Activated naive CD8-positive, alpha-beta T cell (primary cell): ENCODE measurements at regions not wholly inside any gene's neighbourhood (a gene's known extent, or its start where the extent isn't known, plus 50 kb on each side); places are given as distances from the start of the nearest gene placed in this dataset.

ENCODE experiments used
- H3K27ac Mint-ChIP-seq: one replicate; pipeline ENCODE4 v1.8.0; 2021; ENCODE audit warnings: mixed read lengths
- H3K27me3 Mint-ChIP-seq: one replicate; pipeline ENCODE4 v1.8.0; 2021; ENCODE audit warnings: mixed read lengths
- H3K36me3 Mint-ChIP-seq: one replicate; pipeline ENCODE4 v1.8.0; 2021; ENCODE audit warnings: mixed read lengths
- H3K4me1 Mint-ChIP-seq: one replicate; pipeline ENCODE4 v1.8.0; 2021; ENCODE audit warnings: low read depth, mixed read lengths
- H3K4me3 Mint-ChIP-seq: one replicate; pipeline ENCODE4 v1.8.0; 2021; ENCODE audit warnings: mild to moderate bottlenecking, mixed read lengths
- H3K9me3 Mint-ChIP-seq: one replicate; pipeline ENCODE4 v1.8.0; 2021; ENCODE audit warnings: low read depth, mixed read lengths

DNA sequence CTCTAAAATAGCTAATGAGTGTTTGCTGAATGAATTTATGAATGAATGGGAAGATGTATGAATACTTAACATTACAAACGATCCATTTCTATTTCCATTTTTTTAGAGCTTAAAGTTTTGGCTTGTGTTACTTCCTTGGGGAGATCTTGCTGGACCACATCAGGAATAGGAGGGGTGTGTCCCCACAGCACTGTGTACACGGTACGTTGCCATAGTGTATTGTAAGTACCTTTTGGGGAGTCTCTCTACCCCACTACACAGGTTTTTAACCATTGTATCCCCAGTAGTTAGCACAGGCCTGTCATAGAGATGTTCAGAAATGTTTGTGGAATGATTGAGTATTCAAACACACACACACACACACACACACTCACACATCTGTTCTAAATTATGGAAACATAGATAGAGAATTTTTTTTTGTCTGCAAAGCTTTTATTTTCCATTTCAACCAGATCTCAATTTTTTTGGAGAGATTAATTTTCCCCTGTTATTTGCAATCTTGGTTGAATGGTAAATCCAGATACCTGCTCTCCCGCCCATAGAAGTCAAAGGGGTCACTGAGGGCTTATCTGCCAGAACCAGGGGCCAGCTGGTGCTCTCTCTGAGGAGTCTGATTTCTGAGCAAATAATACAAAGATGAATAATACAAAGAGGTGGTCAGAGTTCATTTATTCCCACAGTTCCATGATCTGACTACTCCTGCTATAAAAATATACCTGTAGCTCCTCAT, 471.0 kb downstream of the INSC start:
- Mint-ChIP-seq H3K9me3 (no peaks in the 10 kb centered on the region), H3K27me3 (no peaks in the 10 kb centered on the region), H3K4me3 (no peak overlapping the region), H3K27ac (no peak overlapping the region), H3K4me1 (no peaks in the 10 kb centered on the region), H3K36me3 (no peaks in the 10 kb centered on the region)

DNA sequence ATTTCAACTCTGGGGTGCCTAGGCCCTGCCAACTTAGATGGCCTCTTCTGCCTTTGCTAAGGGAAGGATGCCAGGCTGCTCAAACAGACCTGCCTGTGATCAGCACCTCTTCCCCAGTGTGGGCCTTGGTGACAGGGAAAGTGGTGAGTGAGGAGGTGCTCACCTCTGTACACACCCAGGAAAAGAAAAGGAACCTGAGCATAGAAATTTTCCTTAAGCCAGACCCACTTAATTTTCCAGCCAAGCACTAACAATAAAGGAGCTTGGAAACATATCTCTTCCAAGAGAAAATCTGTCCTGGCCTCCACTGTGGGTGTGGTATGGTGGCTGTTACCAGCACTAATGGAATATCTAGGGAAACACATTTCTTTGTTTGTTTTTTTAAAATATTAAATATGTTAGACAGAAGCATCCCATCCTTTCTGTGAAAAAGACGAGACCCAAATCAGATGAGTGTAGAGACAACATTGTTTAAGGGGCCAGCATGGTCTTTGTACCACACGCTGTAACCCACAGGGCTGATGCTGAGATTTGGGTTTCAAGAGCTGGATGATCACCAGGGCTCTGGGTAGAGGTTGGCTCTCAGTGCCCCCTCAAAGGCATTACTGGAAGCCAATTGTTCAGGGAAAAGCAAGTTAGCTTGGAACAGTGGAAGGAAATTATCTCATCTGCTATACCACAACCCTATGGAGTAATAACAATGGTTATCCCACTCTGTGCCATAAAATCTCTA, 472.2 kb downstream of the INSC start:
- H3K36me3 Mint-ChIP-seq, result no peaks in the 10 kb centered on the region
- no peaks in the 10 kb centered on the region for H3K9me3 Mint-ChIP-seq
- no peak overlapping the region for H3K4me3 Mint-ChIP-seq
- peaks cover 2% of the 10 kb centered on the region for H3K27me3 Mint-ChIP-seq
- H3K4me1 Mint-ChIP-seq, result no peaks in the 10 kb centered on the region
- no peak overlapping the region for H3K27ac Mint-ChIP-seq

- Mint-ChIP-seq H3K27me3 (peaks cover 2% of the 10 kb centered on the region), H3K27ac (no peak overlapping the region), H3K36me3 (no peaks in the 10 kb centered on the region), H3K4me1 (no peaks in the 10 kb centered on the region), H3K9me3 (no peaks in the 10 kb centered on the region), H3K4me3 (no peak overlapping the region)
Measured at GRCh38 chr11:15589070-15589626, 474.4 kb downstream of the INSC start.

DNA sequence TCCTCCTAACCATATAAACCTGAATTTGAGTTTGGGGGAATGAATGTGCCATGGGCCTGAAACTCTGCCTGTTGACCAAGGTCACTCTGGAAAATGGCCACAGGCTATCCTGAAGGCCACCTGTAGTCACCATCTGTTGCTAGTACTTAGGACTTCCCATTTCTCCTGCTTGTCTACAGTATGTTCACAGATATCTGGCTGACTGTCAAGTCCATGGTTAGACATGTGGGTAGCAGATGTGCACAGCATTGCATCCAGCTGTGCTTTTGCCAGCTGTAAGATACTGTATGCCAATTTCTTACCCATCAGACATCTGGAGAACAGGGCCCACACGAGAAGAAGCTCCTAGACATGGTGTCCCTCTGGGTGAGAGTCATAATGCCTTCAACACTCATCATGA, 475.4 kb downstream of the INSC start:
- Mint-ChIP-seq H3K27me3 (peaks cover 5% of the 10 kb centered on the region), H3K9me3 (no peaks in the 10 kb centered on the region), H3K4me1 (no peaks in the 10 kb centered on the region), H3K36me3 (no peaks in the 10 kb centered on the region), H3K27ac (no peak overlapping the region), H3K4me3 (no peak overlapping the region)

- H3K4me3 Mint-ChIP-seq, result no peak overlapping the region
- H3K27me3 Mint-ChIP-seq, result peaks cover 5% of the 10 kb centered on the region
Measured at GRCh38 chr11:15591112-15591537, 476.4 kb downstream of the INSC start.

DNA sequence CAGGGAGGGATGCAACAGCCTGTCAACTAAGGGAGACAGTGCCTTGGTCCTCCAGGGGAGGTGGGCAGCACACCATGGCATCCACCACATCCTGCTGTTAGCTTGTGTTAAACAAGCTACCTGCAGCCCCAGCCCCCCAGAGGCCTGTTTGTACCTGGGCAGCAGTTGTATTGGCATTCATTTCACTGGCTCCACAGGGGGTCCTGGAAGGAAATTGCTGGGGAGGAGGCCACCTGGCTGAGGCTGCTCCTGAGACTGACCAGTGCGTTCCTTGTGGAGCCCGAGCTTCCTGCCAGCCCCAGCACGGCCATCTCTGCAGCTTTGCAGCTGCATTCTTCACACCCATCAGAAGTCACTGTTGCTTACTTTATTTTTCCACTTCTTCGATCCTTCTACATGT, 479.9 kb downstream of the INSC start:
- no peaks in the 10 kb centered on the region for H3K9me3 Mint-ChIP-seq
- H3K36me3 Mint-ChIP-seq, result no peaks in the 10 kb centered on the region
- H3K4me3 Mint-ChIP-seq, result no peak overlapping the region
- peaks cover 5% of the 10 kb centered on the region for H3K27me3 Mint-ChIP-seq
- H3K4me1 Mint-ChIP-seq, result no peaks in the 10 kb centered on the region
- no peak overlapping the region for H3K27ac Mint-ChIP-seq

More at GRCh38 chr11:15591112-15591537, 476.4 kb downstream of the INSC start:
- no peaks in the 10 kb centered on the region for H3K9me3 Mint-ChIP-seq
- H3K36me3 Mint-ChIP-seq, result no peaks in the 10 kb centered on the region
- no peak overlapping the region for H3K27ac Mint-ChIP-seq
- no peaks in the 10 kb centered on the region for H3K4me1 Mint-ChIP-seq

DNA sequence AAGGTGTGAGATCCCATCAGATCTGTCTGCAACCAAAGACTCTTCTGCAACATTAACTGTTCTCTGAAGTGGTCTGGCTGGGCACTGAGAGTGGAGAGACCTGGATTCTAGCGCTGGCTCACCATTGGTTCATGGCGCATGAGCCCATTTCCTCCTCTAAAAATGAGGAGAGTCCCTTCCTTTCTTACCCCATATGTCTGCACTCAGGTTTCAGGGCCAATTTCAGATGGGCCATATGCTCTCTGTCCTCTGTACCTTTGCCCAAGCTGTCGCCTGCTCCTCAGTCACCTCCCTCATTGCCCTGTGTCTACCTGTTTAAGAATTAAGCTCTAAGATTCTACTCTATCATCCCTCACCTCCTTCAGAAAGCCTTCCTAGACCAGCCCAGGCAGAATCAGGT, 484.7 kb downstream of the INSC start:
- H3K4me1 Mint-ChIP-seq, result no peaks in the 10 kb centered on the region
- H3K27ac Mint-ChIP-seq, result no peak overlapping the region
- no peaks in the 10 kb centered on the region for H3K9me3 Mint-ChIP-seq
- peaks cover 2% of the 10 kb centered on the region for H3K27me3 Mint-ChIP-seq
- H3K4me3 Mint-ChIP-seq, result no peak overlapping the region
- no peaks in the 10 kb centered on the region for H3K36me3 Mint-ChIP-seq

DNA sequence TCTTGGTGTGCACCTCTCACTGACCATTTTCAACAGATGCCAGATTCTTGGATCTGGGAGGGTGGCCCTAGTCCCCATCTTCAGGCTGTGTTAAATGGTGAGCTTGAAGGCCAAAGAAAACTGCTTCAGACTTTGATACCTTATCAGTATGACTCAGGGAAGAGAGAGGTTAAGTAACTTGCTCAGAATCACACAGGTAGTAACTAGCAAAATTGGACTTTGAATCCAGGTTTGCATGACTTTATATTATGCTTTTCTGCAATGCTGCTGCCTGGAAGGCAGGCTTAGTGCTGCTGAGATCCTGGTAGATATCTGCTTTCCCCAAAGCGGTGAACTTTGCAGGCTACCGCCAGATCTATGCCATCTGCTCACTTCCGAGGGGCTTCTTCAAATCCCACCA, 487.3 kb downstream of the INSC start:
- no peaks in the 10 kb centered on the region for H3K27me3 Mint-ChIP-seq
- no peaks in the 10 kb centered on the region for H3K36me3 Mint-ChIP-seq
- no peaks in the 10 kb centered on the region for H3K4me1 Mint-ChIP-seq

DNA sequence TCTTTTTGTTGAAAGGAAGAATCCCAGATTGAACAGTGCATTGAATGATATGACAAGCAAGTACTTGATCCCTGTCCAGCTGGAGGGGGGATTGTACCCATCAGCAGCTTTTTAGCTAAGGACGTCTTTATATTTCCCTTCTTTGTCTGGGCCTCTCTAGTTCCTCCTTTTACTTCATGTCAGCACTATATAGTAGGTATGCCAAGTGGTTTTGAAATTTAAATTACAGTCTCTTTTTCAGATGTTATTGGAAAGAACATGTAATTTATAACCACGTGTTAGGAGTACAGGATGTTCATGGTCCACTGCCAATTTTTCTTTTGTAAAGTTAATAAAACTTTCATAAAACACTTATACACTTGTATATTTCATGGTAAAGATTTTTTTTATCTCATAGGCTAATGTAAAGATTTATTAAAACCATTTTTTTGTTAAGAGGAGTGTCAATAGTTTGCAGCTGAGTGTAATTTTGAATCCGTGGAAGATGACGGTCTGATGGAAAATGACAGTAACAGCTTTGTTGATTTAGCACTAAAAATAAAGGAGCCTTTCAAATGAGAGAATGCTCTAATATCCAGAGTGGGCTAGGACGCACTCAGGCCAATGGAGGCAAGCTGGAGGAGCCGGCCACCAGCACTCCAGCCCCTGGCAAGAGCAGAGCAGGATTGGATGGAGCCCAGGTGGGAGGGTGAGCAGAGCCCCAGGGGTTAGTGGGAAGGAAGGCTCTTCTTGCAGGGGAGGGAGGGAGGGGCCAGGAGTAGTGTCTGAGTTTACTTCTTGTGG, 488.3 kb downstream of the INSC start:
- Mint-ChIP-seq H3K27ac (no peak overlapping the region), H3K9me3 (no peaks in the 10 kb centered on the region), H3K36me3 (no peaks in the 10 kb centered on the region), H3K4me3 (no peak overlapping the region), H3K4me1 (no peaks in the 10 kb centered on the region), H3K27me3 (no peaks in the 10 kb centered on the region)

More for the DNA sequence above, 487.3 kb downstream of the INSC start:
- Mint-ChIP-seq H3K27ac (no peak overlapping the region), H3K9me3 (no peaks in the 10 kb centered on the region), H3K4me3 (no peak overlapping the region)

DNA sequence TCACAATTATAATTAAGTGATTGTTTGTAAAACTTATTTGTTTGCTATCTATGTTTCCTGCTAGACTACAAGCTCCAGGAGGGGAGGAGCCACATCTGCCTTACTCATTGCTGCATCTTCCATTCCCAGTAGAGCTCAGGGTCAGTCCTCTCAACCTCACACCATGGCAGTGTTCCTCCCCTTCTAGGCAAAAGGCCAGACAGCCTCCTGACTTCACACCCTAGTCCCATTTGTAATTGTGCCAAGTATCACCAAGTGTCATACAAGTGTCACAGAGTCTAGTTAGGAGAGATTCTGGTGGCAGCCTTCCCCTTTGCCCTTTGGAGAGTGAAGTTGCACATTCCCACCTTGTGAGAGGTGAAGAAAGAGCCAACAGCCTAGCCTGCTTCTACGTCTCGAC, 490.4 kb downstream of the INSC start:
- Mint-ChIP-seq H3K27me3 (peaks cover under 1% of the 10 kb centered on the region), H3K4me1 (no peaks in the 10 kb centered on the region), H3K4me3 (no peak overlapping the region), H3K27ac (no peak overlapping the region), H3K36me3 (no peaks in the 10 kb centered on the region), H3K9me3 (no peaks in the 10 kb centered on the region)

- Mint-ChIP-seq H3K27me3 (peaks cover 4% of the 10 kb centered on the region), H3K27ac (no peak overlapping the region), H3K4me3 (no peak overlapping the region), H3K4me1 (no peaks in the 10 kb centered on the region), H3K36me3 (no peaks in the 10 kb centered on the region), H3K9me3 (no peaks in the 10 kb centered on the region)
Measured at GRCh38 chr11:15607361-15608036, 492.8 kb downstream of the INSC start.

DNA sequence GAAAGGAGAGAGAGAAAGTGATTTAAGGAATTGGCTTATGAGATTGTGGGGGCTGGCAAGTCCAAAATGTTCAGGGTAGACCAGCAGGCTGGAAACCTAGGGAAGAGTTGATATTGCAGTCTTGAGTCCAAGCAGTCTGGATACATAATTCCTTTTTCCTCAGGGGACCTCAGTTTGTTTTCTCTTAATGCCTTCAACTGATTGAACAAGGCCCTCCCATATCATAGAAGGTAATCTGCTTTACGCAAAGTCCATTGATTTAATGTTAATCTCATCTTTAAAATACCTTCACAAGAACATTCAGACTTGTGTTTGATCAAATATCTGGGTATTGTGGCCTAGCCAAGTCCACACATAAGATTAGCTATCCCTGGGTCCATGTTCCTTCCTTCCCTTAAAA, 494.7 kb downstream of the INSC start:
- no peak overlapping the region for H3K4me3 Mint-ChIP-seq
- no peak overlapping the region for H3K27ac Mint-ChIP-seq
- no peaks in the 10 kb centered on the region for H3K9me3 Mint-ChIP-seq
- H3K4me1 Mint-ChIP-seq, result no peaks in the 10 kb centered on the region
- no peaks in the 10 kb centered on the region for H3K36me3 Mint-ChIP-seq
- H3K27me3 Mint-ChIP-seq, result peaks cover 4% of the 10 kb centered on the region

DNA sequence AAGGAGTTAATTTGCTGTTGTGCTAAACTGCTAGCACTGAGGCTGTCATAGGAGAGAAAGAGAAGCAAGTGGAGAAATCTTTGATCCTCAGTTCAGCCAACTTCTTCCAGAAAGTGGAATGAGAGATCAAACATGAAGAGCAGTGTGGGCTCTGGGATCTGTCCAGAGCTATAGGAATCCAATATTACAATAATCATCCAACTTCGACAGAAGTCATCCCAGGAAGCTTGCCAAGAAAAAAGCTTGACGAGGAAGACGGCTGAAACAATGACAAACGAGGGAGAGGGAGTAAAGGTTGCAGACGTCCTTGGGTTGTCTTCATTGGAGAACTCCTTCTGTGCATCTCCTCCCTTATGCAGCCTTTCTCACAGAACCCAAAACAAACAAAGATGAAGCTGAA, 496.2 kb downstream of the INSC start:
- Mint-ChIP-seq H3K36me3 (no peaks in the 10 kb centered on the region), H3K27me3 (peaks cover 4% of the 10 kb centered on the region), H3K4me3 (no peak overlapping the region), H3K27ac (no peak overlapping the region), H3K9me3 (no peaks in the 10 kb centered on the region), H3K4me1 (no peaks in the 10 kb centered on the region)

- Mint-ChIP-seq H3K9me3 (no peaks in the 10 kb centered on the region), H3K4me1 (no peaks in the 10 kb centered on the region)
Measured at GRCh38 chr11:15613251-15613650, 498.5 kb downstream of the INSC start.

More at GRCh38 chr11:15613251-15613650, 498.5 kb downstream of the INSC start:
- no peaks in the 10 kb centered on the region for H3K36me3 Mint-ChIP-seq
- no peak overlapping the region for H3K4me3 Mint-ChIP-seq
- H3K27me3 Mint-ChIP-seq, result peaks cover 4% of the 10 kb centered on the region
- no peak overlapping the region for H3K27ac Mint-ChIP-seq
